Endometrial microvascular endothelial cells (primary cell): ENCODE measurements at regions not wholly inside any gene's neighbourhood (a gene's known extent, or its start where the extent isn't known, plus 50 kb on each side); places are given as distances from the start of the nearest gene placed in this dataset.

Experiments
- in situ Hi-C: cut with HindIII; loops from 2 replicates; pipeline ENCODE4 v1.10.0; 2017; ENCODE audit warnings: low sequenced_read_pairs, low pct_unique_long_range_greater_than_20kb; ENCODE audit errors: inconsistent ontology term

DNA sequence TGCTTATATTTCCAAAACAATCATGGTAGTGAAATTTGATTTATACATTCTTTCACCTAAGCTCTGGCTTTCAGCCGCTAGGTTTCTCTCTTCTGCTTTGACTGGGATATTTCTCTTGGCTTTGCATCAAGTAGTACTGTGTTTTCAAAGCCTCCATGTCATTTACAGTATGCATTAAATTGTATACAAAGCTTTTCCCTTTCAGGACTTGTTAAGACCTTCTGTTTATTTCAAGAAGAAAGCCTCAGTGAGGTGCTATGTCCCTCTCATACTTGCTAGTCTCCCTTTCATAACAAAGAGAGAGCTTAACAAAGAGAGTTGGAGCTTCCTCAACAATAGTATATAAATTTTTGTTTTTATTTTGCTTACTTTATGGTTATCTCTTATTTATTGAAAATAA is 84.2 kb upstream of the SLC25A26 start:
- in situ Hi-C loops = loop anchor here (25.0 kb wide), 1 partner anchor 374 kb away; no protein-coding TSS in a partner anchor

DNA sequence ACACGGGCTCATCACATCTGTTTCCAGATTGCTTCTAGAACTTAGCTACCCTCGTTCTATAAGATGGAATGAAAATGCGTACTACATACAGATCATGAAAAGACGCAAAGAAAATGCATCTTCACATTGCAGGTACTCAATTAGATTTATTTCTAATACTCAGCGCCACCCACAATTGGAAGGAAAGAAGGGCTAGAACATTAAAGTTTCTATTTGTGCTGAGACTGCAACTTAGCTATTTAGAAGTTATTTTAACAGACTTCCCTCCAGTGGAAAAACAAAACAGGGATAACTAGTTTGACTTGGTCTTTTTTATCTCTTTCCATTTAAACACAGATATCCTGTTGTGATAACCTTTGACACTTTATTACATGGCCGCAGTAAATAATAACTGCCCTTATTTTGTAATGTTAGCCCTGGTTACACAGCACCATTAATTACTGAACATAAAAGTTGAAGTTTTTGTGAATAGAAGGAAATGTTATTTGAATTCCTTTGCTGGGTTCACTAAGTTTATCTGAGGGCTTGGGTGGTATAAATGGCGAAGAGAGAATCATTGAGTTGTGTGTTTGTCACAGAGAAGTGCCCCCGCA is 86.9 kb upstream of the SLC25A26 start:
- in situ Hi-C loops = loop anchor here (25.0 kb wide), 1 partner anchor 372 kb away; no protein-coding TSS in a partner anchor

DNA sequence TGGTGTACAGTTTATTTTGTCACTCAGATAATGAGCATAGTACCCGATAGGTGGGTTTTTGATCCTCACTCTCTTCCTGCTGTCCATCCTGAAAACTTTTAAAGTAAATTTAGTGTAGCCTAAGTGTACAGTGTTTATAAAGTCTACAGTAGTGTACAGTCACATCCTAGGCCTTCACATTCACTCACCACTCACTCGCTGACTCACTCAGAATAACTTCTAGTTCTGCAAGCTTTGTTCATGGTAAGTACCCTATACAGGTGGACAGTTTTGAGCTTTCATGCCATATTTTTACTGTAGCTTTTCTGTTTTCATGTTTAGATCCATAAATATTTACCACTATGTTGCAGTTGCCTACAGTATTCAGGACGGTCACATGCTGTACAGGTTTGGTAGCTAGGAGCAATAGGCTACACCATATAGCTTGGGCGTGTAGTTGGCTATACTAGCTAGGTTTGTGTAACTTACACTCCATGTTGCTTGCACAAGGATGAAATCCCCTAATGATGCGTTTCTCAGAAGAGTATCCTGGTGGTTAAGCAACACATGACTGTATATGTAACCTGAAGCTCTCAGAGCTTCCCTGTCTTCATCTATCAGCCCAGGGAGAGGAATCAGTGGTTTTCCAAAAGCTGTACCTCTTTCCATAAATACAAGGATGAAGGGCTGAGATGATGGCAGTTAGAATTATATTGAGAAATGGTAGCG is 87.6 kb upstream of the SLC25A26 start:
- in situ Hi-C loops = loop anchor here (25.0 kb wide), 1 partner anchor 371 kb away; no protein-coding TSS in a partner anchor

DNA sequence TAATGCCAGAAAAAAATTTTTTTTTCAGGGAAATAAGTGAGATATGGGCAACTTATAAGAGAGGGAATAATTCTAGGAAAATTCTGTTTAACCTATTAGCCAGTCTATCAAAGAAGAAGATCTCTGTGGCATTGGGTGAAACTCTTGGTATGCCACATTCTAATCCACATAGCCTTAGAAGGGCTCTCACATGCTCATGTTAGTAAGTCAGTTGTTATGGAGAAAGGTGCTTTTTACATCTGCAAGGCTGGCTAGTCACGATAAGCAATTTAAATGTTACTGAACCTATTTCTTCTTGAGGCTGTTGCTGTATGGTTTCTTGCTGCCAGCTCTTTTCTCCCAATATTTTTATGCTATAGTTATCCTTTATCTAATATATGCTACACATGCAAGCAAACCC is 89.9 kb upstream of the MAGI1 start:
- in situ Hi-C loops = loop anchor here (25.0 kb wide), 1 partner anchor 366 kb away; no protein-coding TSS in a partner anchor

DNA sequence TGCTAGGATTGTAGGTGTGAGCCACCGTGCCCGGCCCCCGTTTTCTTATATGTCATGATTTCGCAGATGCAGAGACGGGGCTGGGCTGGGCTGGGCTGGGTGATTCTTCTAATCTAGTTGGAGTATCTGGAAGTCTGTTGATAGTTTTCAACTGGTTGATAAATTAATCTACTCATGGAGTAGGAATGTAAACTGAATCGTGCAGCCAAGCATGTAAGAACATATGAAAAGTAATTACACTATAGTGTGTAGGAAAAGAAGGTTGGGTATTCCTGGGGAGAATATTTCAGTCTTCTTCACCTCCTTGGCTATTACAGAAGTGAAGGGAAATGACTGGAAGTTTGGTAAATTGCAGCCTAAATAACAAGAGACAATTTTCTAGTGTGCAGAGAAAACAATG is 82.6 kb upstream of the MAGI1 start:
- in situ Hi-C loops = no loop called here

DNA sequence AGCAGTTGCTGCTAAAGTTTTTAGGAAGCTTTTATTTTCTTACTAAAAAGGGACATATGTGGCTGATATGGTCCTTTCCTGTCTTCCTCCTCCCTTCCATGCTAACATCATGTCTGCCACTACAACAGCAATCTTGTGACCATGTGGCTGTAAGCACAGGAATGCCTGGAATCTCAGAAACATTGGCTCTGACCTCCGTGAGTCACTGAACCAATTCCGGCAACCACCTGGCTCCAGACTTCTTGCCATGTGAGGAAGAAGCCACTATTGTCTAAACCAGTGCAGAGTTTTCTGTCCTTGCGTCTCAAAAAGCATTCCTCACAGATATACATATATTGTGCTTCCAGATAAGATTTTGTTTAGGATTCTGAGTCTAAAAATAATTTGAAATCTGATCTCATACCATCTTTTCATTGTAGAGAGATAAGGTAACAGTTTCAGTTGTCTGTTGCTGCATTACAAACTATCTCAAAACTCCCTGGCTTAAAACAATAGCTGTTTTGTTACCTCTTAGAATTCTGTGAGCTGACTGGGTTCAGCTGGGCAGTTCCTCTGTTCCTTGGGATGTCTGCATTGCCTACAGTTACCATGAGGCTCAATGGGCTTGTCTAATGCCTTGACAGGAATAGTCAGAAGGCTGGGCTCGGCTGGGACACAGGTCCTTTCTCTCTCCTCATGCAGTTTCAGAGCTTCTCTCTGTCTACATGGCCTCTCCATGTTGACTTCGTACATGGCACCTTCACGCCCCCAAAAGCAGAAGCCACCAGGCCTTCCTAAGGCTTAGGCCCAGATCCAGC is 77.3 kb upstream of the MAGI1 start:
- in situ Hi-C loops = no loop called here

DNA sequence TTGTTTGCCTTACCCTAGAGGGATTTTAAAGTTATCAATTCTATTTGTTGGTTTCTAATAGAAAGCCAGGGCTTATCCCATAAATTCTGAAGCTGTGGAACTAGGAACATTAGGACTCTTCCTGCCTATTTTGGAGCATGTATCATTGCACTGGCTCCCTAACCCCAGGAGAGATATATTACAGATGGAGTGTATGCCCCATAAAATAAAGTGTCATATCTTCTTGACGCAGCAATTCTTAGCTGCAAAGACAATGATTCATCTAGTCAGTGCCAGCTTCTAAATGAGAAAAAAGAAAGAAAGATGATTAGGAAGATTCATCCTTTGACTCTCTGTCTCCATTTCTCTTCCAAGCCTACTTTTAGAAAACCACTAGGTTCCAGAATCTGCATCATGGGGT is 74.8 kb upstream of the MAGI1 start:
- in situ Hi-C loops = no loop called here

DNA sequence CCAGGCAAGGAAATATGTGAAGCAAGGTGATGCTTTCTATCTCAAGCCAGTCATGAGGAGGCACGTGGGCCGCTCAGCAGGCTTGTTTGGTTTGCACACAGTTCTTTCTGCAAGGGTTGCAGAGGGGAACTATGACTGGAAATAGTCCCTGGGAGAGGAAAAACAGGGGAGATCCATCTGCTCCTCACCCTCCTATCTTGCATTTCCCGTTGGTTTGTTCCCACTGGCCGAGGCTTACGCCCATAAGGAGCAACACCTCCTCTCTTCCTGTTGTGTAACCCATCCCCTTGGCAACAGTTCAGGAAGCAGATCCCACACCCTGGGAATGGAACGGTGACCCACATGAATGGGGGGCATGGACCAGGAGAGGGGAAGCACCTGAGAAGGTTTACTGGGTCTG is 72.1 kb upstream of the MAGI1 start:
- in situ Hi-C loops = no loop called here

DNA sequence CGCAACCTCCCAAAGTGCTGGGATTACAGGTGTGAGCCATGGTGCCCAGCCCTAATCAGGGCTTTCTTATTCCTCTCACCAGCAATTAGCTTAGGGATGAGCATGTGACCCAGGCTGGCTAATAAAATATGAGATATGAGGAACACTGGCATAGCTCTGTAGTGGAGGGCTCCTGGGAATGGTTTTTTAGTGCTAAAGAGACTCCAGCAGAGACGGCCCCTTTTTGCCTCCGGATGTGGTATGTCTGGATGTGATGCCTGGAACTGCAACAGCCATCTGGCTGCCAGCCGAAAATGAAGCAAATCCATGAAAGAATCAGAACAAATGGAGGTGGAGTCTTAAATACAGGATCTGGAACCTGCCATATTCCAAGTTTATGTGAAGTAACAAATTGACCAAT is 69.1 kb upstream of the MAGI1 start:
- in situ Hi-C loops = no loop called here

DNA sequence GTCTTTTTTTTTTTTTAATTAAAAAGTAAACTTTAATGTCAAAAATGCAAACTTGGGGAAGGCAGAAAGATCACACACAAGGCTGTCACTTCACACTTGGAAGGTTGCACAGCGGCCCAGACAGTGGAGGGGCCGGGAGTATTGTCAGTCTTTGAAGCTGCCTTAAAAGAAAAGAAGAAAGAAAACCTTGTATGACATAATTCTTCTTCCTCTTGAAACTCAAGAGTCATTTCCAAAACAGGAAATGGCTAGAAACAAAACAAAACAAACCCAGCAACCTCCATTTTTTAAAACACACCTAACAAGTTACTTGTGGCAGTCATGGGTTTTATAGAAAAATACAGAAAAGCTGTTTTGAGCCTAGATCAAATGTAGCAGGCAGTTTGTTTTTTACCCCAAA is 68.1 kb upstream of the MAGI1 start:
- in situ Hi-C loops = no loop called here

DNA sequence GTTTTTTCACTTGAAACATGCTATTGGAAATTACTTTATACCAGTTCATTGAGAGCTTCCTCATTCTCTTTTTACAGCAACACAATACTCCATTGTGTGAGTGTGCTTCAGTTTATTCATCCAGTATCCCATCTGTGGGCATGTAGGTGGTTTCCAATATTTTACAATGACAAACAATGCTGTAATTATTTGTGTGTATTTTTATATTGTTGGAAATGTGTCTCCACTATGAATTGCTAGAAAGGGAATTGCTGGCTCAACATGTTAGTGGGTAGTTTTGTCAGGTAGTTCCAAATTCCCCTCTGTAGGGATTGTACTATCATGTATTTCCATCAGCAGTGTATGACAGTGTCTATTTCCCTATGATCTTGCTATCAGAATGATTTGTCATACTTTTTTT is 65.8 kb upstream of the MAGI1 start:
- in situ Hi-C loops = no loop called here

DNA sequence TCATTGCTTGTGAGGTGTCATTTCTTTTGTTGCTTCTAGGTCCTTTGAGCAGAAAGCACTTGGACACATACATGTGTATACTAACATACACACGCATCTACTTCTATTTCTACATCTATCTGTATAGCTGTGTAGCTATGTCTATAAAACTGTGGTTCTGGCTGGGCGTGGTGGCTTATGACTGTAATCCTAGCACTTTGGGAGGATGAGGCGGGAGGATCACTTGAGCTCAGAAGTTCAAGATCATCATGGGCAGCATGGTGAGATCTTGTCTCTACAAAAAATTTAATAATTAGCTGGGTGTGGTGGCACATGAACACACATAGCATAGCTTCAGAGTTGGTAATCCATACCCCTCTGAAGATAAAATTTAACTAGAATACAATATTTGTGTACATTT is 65.0 kb upstream of the MAGI1 start:
- in situ Hi-C loops = no loop called here

DNA sequence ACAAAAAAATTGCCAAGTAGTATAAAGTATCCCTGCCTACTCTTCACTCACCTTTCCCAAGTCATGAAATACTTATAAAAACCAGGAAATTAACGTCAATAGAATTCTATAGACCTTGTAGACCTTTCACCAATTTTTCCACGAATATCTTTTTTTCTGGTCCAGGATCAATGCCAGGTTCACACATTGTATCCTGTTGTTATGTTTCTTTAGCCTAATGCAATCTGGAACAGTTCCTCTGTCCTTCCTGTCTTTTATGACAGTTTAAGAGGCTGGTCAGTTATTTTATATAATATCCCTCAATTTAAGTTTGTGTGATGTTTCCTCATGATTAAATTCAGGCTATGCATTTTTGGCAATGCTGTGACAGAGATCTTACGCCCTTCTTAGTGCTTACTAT is 63.2 kb upstream of the MAGI1 start:
- in situ Hi-C loops = no loop called here

DNA sequence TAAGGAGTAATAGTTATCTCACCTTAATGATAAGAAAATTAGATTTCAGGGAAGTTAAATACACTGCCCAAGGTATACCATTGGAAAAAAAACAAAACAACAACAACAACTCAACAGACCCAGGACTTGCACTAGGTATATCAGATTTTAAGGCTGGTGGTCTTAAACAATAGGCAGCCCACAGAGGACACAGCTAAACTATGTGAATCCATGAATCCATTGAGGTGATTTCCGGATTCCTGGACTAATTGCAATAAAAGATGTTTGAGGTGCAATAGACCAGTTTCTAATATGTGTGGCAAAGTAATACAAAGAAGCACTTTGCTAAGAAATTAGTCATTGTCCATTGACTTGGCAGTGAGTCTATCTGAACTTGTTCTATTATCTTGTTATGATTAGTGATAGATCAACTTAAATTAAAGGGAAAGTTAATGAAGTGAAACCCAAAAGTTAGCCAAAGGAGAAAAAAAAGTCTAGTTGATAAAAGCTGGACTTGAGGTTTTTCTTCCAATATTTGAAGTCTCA is 60.9 kb upstream of the MAGI1 start:
- in situ Hi-C loops = no loop called here

DNA sequence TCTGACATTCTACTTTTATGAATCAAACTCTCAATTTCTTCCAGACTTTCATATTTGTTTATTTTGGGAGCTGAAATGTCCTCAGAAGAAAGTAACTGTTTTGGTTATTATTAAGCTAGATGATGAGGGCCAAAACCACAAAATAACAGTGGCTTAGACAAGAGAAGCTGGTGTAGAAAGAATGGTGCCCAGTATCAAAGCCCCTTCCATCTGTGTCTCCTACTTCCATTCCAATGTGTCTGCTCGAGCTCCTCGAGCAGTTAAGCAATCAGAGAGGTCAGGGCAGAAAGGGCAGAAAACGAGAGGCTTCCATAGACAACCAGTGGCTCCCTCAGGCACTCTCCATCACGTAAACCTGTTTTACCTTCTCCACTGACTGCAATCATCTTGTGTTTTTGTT is 59.7 kb upstream of the MAGI1 start:
- in situ Hi-C loops = no loop called here

DNA sequence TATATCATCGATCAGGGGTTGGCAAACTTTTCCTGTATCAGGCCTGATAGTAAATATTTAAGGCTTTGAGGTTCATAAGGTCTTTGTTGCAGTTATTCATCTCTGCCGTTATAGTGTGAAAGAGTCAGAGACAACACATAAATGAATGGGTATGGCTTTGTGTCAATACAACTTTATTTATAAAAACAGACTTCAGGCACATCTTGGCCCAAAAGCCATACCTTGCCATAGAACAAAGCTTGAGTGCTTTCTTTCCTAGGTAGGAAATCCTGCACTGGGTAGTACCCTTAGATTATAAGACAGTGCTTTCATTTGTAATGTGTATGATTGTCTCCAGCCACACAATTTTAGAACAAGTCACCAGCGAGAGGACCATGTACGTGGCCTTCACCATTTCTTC is 58.9 kb upstream of the MAGI1 start:
- in situ Hi-C loops = no loop called here

DNA sequence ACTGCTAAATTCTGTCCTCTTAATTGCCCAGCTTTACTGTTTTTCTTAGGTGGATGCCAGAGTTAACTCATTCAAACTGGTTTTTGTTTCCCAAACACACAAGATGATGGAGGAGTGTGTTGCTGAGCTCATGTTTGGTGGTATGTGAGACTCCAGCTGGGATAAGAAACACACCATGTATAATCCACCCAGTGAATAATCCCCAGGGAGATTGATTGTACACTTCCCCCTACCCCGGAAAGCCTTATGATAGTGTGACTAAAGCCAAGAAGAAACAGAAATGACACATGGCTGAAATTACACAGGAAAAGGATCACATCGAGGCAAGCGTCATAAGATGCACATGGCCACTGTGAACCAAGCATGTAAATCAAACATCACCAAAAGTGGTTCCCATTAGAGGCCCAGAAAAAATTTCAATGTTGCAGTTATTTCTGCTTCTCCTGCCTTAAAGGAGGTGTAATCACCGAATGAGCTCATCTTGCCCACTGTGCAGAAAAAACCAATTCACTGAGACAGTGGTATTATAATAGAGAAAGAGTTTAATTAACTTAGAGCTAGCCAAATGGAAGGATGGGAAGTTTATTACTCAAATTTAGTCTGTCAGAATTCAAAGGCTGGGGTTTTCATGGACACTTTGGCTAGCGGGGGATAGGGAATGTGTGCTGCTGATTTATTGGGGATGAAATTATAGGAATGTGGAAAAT is 56.7 kb upstream of the MAGI1 start:
- in situ Hi-C loops = no loop called here

DNA sequence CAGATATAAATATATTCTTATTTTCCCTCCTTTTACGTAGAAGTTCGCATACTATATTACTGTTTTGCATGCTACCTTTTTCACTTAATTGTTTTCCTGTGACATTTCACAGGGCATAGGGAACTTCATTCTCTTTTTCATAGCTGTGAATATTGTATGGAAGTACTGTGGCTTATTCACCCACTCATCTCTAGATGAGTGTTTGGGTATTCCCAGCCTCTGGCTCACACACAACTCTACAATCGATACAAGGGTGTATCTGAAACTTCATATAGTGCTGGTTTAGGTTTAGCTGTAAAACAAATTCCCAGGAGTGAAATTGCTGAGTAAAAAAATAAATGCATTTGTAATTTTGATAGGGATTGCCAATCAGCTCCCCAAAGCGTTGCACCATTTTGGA is 55.3 kb upstream of the MAGI1 start:
- in situ Hi-C loops = no loop called here
